ENCODE measurements at regions not wholly inside any gene's neighbourhood (a gene's known extent, or its start where the extent isn't known, plus 50 kb on each side); places are given as distances from the start of the nearest gene placed in this dataset.

- no peak for DNase-seq (ENCODE audit: low read depth in 1 of 2, low spot score in 1 of 2)
- Histone ChIP-seq H3K27ac (replicated peaks) (no peak overlapping the region), H3K27me3 (ENCODE audit: insufficient read depth, poor library complexity, severe bottlenecking) (no peaks in the 10 kb centered on the region), H3K4me3 (replicated peaks; ENCODE audit: insufficient read depth, low read length) (no peak overlapping the region)
- TF ChIP-seq REST (IDR thresholded peaks at IDR 0.05; ENCODE audit: insufficient replicate concordance, low read depth) (no peak), POLR2AphosphoS5 (IDR thresholded peaks at IDR 0.05; ENCODE audit: low read depth) (no peak), GABPA (IDR thresholded peaks at IDR 0.05; ENCODE audit: low read depth) (no peak), SPI1 (IDR thresholded peaks at IDR 0.05; ENCODE audit: borderline replicate concordance, low read depth) (no peak), CTCF (IDR thresholded peaks at IDR 0.05; ENCODE audit: insufficient read depth, low read length) (no peak)
These were observed 645.1 kb upstream of the SETBP1 start for GRCh38 chr18:44035554-44035953.

GRCh38 chr18:44036501-44036900, 644.2 kb upstream of the SETBP1 start:
- Histone ChIP-seq H3K27me3 (ENCODE audit: insufficient read depth, poor library complexity, severe bottlenecking) (no peaks in the 10 kb centered on the region), H3K27ac (replicated peaks) (no peak overlapping the region), H3K4me3 (replicated peaks; ENCODE audit: insufficient read depth, low read length) (no peak overlapping the region)
- no peak for DNase-seq (ENCODE audit: low read depth in 1 of 2, low spot score in 1 of 2)
- TF ChIP-seq REST (IDR thresholded peaks at IDR 0.05; ENCODE audit: insufficient replicate concordance, low read depth) (no peak), POLR2AphosphoS5 (IDR thresholded peaks at IDR 0.05; ENCODE audit: low read depth) (no peak)

- no peaks in the 10 kb centered on the region for H3K27me3 ChIP-seq (ENCODE audit: insufficient read depth, poor library complexity, severe bottlenecking)
- no peak overlapping the region for H3K27ac ChIP-seq (replicated peaks)
- no peak for TF ChIP-seq REST (IDR thresholded peaks at IDR 0.05; ENCODE audit: insufficient replicate concordance, low read depth)
- no peak for TF ChIP-seq POLR2AphosphoS5 (IDR thresholded peaks at IDR 0.05; ENCODE audit: low read depth)
- no peak for TF ChIP-seq GABPA (IDR thresholded peaks at IDR 0.05; ENCODE audit: low read depth)
- no peak for TF ChIP-seq SPI1 (IDR thresholded peaks at IDR 0.05; ENCODE audit: borderline replicate concordance, low read depth)
- TF ChIP-seq CTCF (IDR thresholded peaks at IDR 0.05; ENCODE audit: insufficient read depth, low read length) = no peak
- H3K4me3 ChIP-seq (replicated peaks; ENCODE audit: insufficient read depth, low read length) = no peak overlapping the region
- no peak for DNase-seq (ENCODE audit: low read depth in 1 of 2, low spot score in 1 of 2)
These were observed 641.5 kb upstream of the SETBP1 start for GRCh38 chr18:44039216-44039615.

GRCh38 chr18:44039826-44040225, 640.9 kb upstream of the SETBP1 start:
- no peak for DNase-seq (ENCODE audit: low read depth in 1 of 2, low spot score in 1 of 2)
- no peak overlapping the region for H3K27ac ChIP-seq (replicated peaks)

More at GRCh38 chr18:44039826-44040225, 640.9 kb upstream of the SETBP1 start:
- TF ChIP-seq REST (IDR thresholded peaks at IDR 0.05; ENCODE audit: insufficient replicate concordance, low read depth) (no peak), SPI1 (IDR thresholded peaks at IDR 0.05; ENCODE audit: borderline replicate concordance, low read depth) (no peak), CTCF (IDR thresholded peaks at IDR 0.05; ENCODE audit: insufficient read depth, low read length) (no peak), GABPA (IDR thresholded peaks at IDR 0.05; ENCODE audit: low read depth) (no peak), POLR2AphosphoS5 (IDR thresholded peaks at IDR 0.05; ENCODE audit: low read depth) (no peak)
- H3K4me3 ChIP-seq (replicated peaks; ENCODE audit: insufficient read depth, low read length) = no peak overlapping the region
- H3K27me3 ChIP-seq (ENCODE audit: insufficient read depth, poor library complexity, severe bottlenecking) = no peaks in the 10 kb centered on the region

All from HL-60 (cell line).